Epithelial cell of esophagus (primary cell): ENCODE measurements at regions not wholly inside any gene's neighbourhood (a gene's known extent, or its start where the extent isn't known, plus 50 kb on each side); places are given as distances from the start of the nearest gene placed in this dataset.

ENCODE experiments used
- DNase-seq: peaks from one replicate; pipeline ENCODE4 v3.0.0; 2010; ENCODE audit warnings: low read depth
- H3K4me3 ChIP-seq: 2 replicates; pipeline ENCODE4 v1.5.1; 2011; ENCODE audit warnings: mild to moderate bottlenecking, low read length, control low read depth
- CTCF ChIP-seq: IDR thresholded peaks from 2 replicates; pipeline ENCODE4 v1.5.1; 2011; ENCODE audit warnings: low read depth, mild to moderate bottlenecking, low read length, control low read depth, inconsistent platforms; ENCODE audit not compliant: insufficient read depth; ENCODE audit errors: missing control alignments

- peak; percentile 4 for DNase-seq
- H3K4me3 ChIP-seq = no peak overlapping the region
- TF ChIP-seq CTCF = no peak
These were observed 96.6 kb upstream of the SMIM36 start for GRCh38 chr17:55607731-55608341.

DNA sequence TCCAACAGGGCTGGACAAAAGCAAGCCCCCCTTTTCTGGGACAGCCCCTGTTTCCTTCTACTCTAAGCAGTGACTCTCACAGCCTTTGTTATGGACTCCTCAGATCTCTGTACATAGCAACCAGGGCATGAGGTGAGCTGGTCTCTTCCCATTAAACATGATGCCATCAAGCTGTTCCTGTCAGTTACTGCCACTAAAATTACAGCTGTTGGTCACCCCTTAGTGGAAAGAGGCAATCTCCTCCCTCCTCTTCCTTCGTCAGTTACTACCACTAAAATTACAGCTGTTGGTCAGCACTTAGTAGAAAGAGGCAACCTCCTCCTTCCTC lies 95.2 kb upstream of the SMIM36 start:
- H3K4me3 ChIP-seq = no peak overlapping the region
- TF ChIP-seq CTCF = no peak
- no peak for DNase-seq

DNA sequence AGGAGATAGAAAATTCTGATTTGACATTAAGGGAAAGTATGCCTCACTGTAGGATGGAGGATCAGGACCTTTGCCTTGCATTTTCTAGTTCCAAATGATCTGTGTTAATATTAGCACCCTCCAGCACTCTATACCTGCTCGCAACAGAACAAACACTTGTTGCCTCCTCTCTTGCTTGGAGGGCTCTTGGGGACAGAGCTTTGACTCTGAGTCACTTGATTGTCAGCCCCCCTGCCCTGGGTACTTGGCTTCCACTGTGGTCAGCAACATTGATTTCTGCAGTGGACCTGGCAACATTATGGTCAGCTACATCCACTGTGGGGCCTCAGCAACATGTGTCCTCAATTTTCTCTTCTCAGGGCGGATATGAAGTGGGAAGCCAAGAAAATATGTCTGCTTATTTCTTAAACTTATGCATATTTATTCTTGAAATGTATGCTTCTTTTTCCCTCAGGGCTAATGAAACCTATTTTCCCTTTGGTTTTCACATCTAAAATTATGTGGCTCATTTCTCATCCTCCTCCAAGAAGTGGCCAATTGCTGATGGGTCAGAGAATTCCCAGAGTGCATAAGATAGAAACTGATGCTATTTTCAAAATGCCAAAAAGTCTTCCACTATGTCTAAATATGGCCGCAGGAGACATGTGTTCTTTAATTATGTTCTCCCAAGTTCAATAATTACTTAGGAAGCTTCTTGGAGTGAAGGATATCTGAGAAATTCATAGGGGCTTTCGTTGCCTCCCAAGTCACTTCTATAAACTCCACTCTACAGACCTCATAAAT lies 94.6 kb upstream of the SMIM36 start:
- DNase-seq = no peak
- no peak overlapping the region for H3K4me3 ChIP-seq
- TF ChIP-seq CTCF = no peak

- peak; percentile 78 for TF ChIP-seq CTCF
- H3K4me3 ChIP-seq = no peak overlapping the region
- peak; percentile 58 for DNase-seq
These were observed 90.7 kb upstream of the SMIM36 start for GRCh38 chr17:55601874-55602364.

- no peak for DNase-seq
- no peak for TF ChIP-seq CTCF
These were observed 87.2 kb upstream of the SMIM36 start for GRCh38 chr17:55598495-55598894.

DNA sequence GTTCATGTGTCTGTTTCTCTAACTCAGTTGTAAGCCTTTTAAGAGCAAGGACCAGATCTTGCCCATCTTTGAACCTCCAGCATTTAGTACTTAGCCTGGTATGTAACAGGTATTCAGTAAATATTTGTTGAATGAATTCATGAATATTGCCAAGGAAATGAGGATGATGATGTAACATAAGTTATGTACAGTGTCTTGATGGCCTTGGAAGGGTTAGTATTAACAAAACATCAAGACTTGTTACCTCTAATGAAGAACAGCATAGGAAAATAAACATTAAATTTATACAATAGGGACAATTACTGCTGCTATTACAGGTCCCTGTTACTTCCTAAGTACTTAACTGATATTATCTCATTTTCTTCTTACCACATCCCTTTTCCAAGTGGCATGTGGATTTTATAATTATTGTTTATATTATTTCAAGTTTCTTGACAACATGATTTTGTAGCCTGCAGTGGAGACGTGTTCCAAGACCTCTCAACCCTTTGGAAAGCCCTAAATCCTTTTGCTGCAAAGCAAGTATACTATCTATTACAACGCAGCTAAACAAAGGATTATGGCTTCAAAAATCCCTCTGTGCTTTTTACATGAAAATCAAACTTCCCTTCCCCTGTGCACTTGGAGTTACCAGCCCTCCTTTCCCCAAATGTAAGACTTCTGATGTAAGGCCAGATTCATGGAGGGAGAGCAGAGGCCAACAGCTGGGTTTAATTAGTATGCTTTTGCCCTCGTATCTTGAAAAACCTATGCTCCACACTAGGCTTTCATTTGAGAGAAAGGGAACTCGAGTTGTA lies 77.4 kb upstream of the SMIM36 start:
- H3K4me3 ChIP-seq = no peak overlapping the region

More at GRCh38 chr17:55598495-55598894, 87.2 kb upstream of the SMIM36 start:
- no peak overlapping the region for H3K4me3 ChIP-seq

More for the DNA sequence above, 77.4 kb upstream of the SMIM36 start:
- no peak for TF ChIP-seq CTCF
- no peak for DNase-seq
